Activated CD8-positive, alpha-beta T cell treated with anti-CD3 and anti-CD28 coated beads, Interleukin-2, amount 10 ng/mL, durations not matched to agents 7 days and 5 days (primary cell): ENCODE measurements at regions not wholly inside any gene's neighbourhood (a gene's known extent, or its start where the extent isn't known, plus 50 kb on each side); places are given as distances from the start of the nearest gene placed in this dataset.
"Not testable (repeated sequence)": the region's sequence is repeated elsewhere in the genome, so short reads cannot be mapped to it uniquely, and the experiment has no call there.

Source experiments
- ATAC-seq: fragments of 150-1000 bp; cut with Tn5 transposase; one replicate; pipeline ENCODE4 v1.10.0; 2021; ENCODE audit warnings: moderate library complexity
- CTCF ChIA-PET: fragments of 350-600 bp; sonication (Branson Sonifier 250); formaldehyde crosslinking; loops from one replicate; lab custom pipeline; 2021; ENCODE audit warnings: antibody characterized with exemption; lab: Charles Lee
- POLR2A ChIA-PET: fragments of 350-600 bp; sonication (Branson Sonifier 250); formaldehyde crosslinking; loops from one replicate; lab custom pipeline; 2021; ENCODE audit warnings: antibody characterized with exemption; lab: Charles Lee
- DNase-seq: peaks from one replicate; pipeline ENCODE4 v3.0.0-alpha.2; 2020
- H3K27ac Mint-ChIP-seq: one replicate; pipeline ENCODE4 v1.8.0; 2021; ENCODE audit warnings: mild to moderate bottlenecking, mixed read lengths
- H3K27me3 Mint-ChIP-seq: one replicate; pipeline ENCODE4 v1.8.0; 2021; ENCODE audit warnings: low read depth, mixed read lengths
- H3K36me3 Mint-ChIP-seq: one replicate; pipeline ENCODE4 v1.8.0; 2021; ENCODE audit warnings: low read depth, mixed read lengths
- H3K4me1 Mint-ChIP-seq: one replicate; pipeline ENCODE4 v1.8.0; 2021; ENCODE audit warnings: low read depth, mixed read lengths
- H3K4me3 Mint-ChIP-seq: one replicate; pipeline ENCODE4 v1.8.0; 2021; ENCODE audit warnings: mild to moderate bottlenecking, mixed read lengths
- H3K9me3 Mint-ChIP-seq: one replicate; pipeline ENCODE4 v1.8.0; 2022; ENCODE audit warnings: mixed read lengths; ENCODE audit not compliant: insufficient read depth

GRCh38 chr5:68077349-68077894 lies 138.1 kb upstream of the PIK3R1 start:
- H3K27ac Mint-ChIP-seq: no peak overlapping the region
- CTCF ChIA-PET: no interaction called here
- no peak overlapping the region for H3K4me3 Mint-ChIP-seq
- DNase-seq: no peak
- POLR2A ChIA-PET: interaction anchor here (0.6 kb wide), 1 partner anchor 183 kb away, joined by 3 read pairs; no protein-coding TSS in a partner anchor
- no peak for ATAC-seq
- no peaks in the 10 kb centered on the region for H3K9me3 Mint-ChIP-seq
- H3K36me3 Mint-ChIP-seq: no peaks in the 10 kb centered on the region
- H3K4me1 Mint-ChIP-seq: no peaks in the 10 kb centered on the region
- H3K27me3 Mint-ChIP-seq: no peaks in the 10 kb centered on the region

- ATAC-seq (no peak), DNase-seq (no peak)
- no peaks in the 10 kb centered on the region for H3K9me3 Mint-ChIP-seq
- ChIA-PET POLR2A (no interaction called here), CTCF (no interaction called here)
- H3K4me1 Mint-ChIP-seq: no peaks in the 10 kb centered on the region
- no peak overlapping the region for H3K27ac Mint-ChIP-seq
- no peak overlapping the region for H3K4me3 Mint-ChIP-seq
- no peaks in the 10 kb centered on the region for H3K36me3 Mint-ChIP-seq
- H3K27me3 Mint-ChIP-seq: no peaks in the 10 kb centered on the region
These were observed 140.9 kb upstream of the PIK3R1 start for GRCh38 chr5:68074633-68075032.

- ChIA-PET POLR2A (no interaction called here), CTCF (no interaction called here)
- Mint-ChIP-seq H3K27me3 (no peaks in the 10 kb centered on the region), H3K27ac (no peak overlapping the region), H3K36me3 (no peaks in the 10 kb centered on the region), H3K4me3 (no peak overlapping the region), H3K9me3 (no peaks in the 10 kb centered on the region), H3K4me1 (no peaks in the 10 kb centered on the region)
- DNase-seq: no peak
- ATAC-seq: no peak
These were observed 141.4 kb upstream of the PIK3R1 start for GRCh38 chr5:68074048-68074632.

- CTCF ChIA-PET: interaction anchor here (0.8 kb wide), 1 partner anchor 181 kb away, joined by 3 read pairs; no protein-coding TSS in a partner anchor
- Mint-ChIP-seq H3K27me3 (no peaks in the 10 kb centered on the region), H3K4me3 (no peak overlapping the region), H3K9me3 (no peaks in the 10 kb centered on the region), H3K27ac (no peak overlapping the region), H3K4me1 (no peaks in the 10 kb centered on the region), H3K36me3 (no peaks in the 10 kb centered on the region)
- POLR2A ChIA-PET: interaction anchor here (0.7 kb wide), 1 partner anchor 20 kb away, joined by 3 read pairs; no protein-coding TSS in a partner anchor
- DNase-seq (no peak), ATAC-seq (no peak)
These were observed 143.8 kb upstream of the PIK3R1 start for GRCh38 chr5:68071736-68072135.

GRCh38 chr5:68071282-68071632 lies 144.3 kb upstream of the PIK3R1 start:
- CTCF ChIA-PET: interaction anchor here (0.8 kb wide), 1 partner anchor 182 kb away, joined by 3 read pairs; no protein-coding TSS in a partner anchor
- ATAC-seq (no peak), DNase-seq (no peak)
- H3K4me1 Mint-ChIP-seq: no peaks in the 10 kb centered on the region
- H3K36me3 Mint-ChIP-seq: no peaks in the 10 kb centered on the region
- H3K27ac Mint-ChIP-seq: no peak overlapping the region
- H3K4me3 Mint-ChIP-seq: no peak overlapping the region
- H3K27me3 Mint-ChIP-seq: no peaks in the 10 kb centered on the region
- POLR2A ChIA-PET: no interaction called here
- no peaks in the 10 kb centered on the region for H3K9me3 Mint-ChIP-seq

- POLR2A ChIA-PET: no interaction called here
- ATAC-seq (no peak), DNase-seq (no peak)
- Mint-ChIP-seq H3K4me3 (no peak overlapping the region), H3K36me3 (no peaks in the 10 kb centered on the region), H3K9me3 (no peaks in the 10 kb centered on the region), H3K4me1 (no peaks in the 10 kb centered on the region), H3K27ac (no peak overlapping the region), H3K27me3 (no peaks in the 10 kb centered on the region)
- CTCF ChIA-PET: interaction anchor here (0.8 kb wide), 1 partner anchor 182 kb away, joined by 3 read pairs; no protein-coding TSS in a partner anchor
These were observed 144.8 kb upstream of the PIK3R1 start for GRCh38 chr5:68070591-68071281.

GRCh38 chr5:68067976-68068603 lies 147.5 kb upstream of the PIK3R1 start:
- H3K9me3 Mint-ChIP-seq: no peaks in the 10 kb centered on the region
- no peaks in the 10 kb centered on the region for H3K4me1 Mint-ChIP-seq
- no peaks in the 10 kb centered on the region for H3K27me3 Mint-ChIP-seq
- ChIA-PET POLR2A (no interaction called here), CTCF (no interaction called here)
- no peak overlapping the region for H3K4me3 Mint-ChIP-seq
- H3K27ac Mint-ChIP-seq: no peak overlapping the region
- DNase-seq (no peak), ATAC-seq (no peak)
- H3K36me3 Mint-ChIP-seq: no peaks in the 10 kb centered on the region

- Mint-ChIP-seq H3K4me3 (no peak overlapping the region), H3K9me3 (no peaks in the 10 kb centered on the region), H3K27ac (no peak overlapping the region), H3K4me1 (no peaks in the 10 kb centered on the region), H3K36me3 (no peaks in the 10 kb centered on the region), H3K27me3 (no peaks in the 10 kb centered on the region)
- ChIA-PET POLR2A (no interaction called here), CTCF (no interaction called here)
- no peak for ATAC-seq
- no peak for DNase-seq
These were observed 148.3 kb upstream of the PIK3R1 start for GRCh38 chr5:68067291-68067690.

GRCh38 chr5:68066277-68066955 lies 149.1 kb upstream of the PIK3R1 start:
- POLR2A ChIA-PET: no interaction called here
- Mint-ChIP-seq H3K36me3 (no peaks in the 10 kb centered on the region), H3K4me1 (no peaks in the 10 kb centered on the region), H3K9me3 (no peaks in the 10 kb centered on the region), H3K27me3 (no peaks in the 10 kb centered on the region), H3K27ac (no peak overlapping the region), H3K4me3 (no peak overlapping the region)
- CTCF ChIA-PET: no interaction called here
- no peak for DNase-seq
- ATAC-seq: no peak

- DNase-seq, CTCF ChIA-PET: not testable (repeated sequence)
These were observed 150.2 kb upstream of the PIK3R1 start for GRCh38 chr5:68065321-68065720.

GRCh38 chr5:68060382-68060781 lies 155.2 kb upstream of the PIK3R1 start:
- H3K36me3 Mint-ChIP-seq: no peaks in the 10 kb centered on the region
- ChIA-PET CTCF (no interaction called here), POLR2A (interaction anchor here (0.6 kb wide), 1 partner anchor 20 kb away, joined by 3 read pairs; no protein-coding TSS in a partner anchor)
- no peak overlapping the region for H3K27ac Mint-ChIP-seq
- H3K9me3 Mint-ChIP-seq: no peaks in the 10 kb centered on the region
- H3K4me1 Mint-ChIP-seq: no peaks in the 10 kb centered on the region
- no peak overlapping the region for H3K4me3 Mint-ChIP-seq
- no peaks in the 10 kb centered on the region for H3K27me3 Mint-ChIP-seq
- DNase-seq: no peak
- ATAC-seq: no peak

More at GRCh38 chr5:68065321-68065720, 150.2 kb upstream of the PIK3R1 start:
- H3K27ac Mint-ChIP-seq, H3K9me3 Mint-ChIP-seq, H3K27me3 Mint-ChIP-seq, H3K4me3 Mint-ChIP-seq, ATAC-seq, POLR2A ChIA-PET, H3K36me3 Mint-ChIP-seq, H3K4me1 Mint-ChIP-seq: not testable (repeated sequence)
